ENCODE measurements at regions not wholly inside any gene's neighbourhood (a gene's known extent, or its start where the extent isn't known, plus 50 kb on each side); places are given as distances from the start of the nearest gene placed in this dataset.
"Not testable (repeated sequence)": the region's sequence is repeated elsewhere in the genome, so short reads cannot be mapped to it uniquely, and the experiment has no call there.

DNA sequence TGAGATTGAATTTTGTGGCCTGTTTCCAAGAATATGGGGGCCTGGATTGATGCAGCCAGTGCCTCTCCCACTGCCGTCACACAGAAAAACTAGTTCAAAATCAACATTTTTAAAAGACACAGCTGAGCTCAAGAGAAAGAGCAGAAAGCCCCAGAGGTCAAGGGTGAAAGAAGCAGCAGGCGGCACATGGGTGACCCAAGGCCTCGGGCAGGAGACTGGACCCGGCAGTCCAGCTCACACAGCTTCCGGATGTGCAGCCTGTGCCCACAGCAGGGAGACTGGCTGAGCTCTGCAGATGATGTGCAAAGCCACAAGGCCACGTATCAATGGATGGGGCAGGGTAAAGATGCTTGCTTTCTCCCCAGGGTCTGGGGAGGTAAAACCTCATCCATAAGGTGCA, 50.4 kb upstream of the RNF32 start:
- DNase-seq = no peak

- no peak for DNase-seq
These were observed 50.8 kb upstream of the RNF32 start for GRCh38 chr7:156589808-156590207.

- DNase-seq = no peak
These were observed 54.6 kb upstream of the RNF32 start for GRCh38 chr7:156585926-156586325.

DNA sequence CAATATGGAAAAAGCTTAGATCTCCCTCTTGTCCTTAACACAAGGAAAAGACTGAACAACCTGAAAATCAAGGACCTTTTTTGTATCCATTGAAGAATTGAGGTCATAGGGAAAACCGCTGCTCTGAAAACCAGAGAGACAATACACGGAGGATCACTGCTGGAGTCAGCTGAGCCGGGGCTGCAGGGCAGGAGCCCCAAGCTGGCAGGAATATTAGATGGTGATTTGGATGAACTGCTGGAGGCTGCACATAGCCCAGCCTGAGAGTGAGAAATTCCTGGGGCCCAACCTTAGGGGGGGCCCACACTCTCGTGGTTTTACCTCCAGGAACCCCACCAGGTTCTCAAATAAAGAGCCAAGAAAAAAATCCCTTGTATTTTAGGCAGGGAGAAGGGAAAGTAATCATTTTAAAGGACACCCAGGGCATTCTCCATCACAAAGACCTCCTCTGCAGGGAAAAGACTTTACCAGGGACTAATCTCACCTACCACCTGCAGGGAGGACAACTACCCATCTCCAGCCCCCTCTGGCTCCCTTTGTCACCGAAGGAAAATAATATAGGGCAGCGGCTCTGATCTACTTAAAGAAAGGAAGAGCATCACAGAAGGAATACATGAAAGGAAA, 55.4 kb upstream of the RNF32 start:
- no peak for DNase-seq

- no peak for DNase-seq
These were observed 57.9 kb upstream of the RNF32 start for GRCh38 chr7:156582591-156583123.

DNA sequence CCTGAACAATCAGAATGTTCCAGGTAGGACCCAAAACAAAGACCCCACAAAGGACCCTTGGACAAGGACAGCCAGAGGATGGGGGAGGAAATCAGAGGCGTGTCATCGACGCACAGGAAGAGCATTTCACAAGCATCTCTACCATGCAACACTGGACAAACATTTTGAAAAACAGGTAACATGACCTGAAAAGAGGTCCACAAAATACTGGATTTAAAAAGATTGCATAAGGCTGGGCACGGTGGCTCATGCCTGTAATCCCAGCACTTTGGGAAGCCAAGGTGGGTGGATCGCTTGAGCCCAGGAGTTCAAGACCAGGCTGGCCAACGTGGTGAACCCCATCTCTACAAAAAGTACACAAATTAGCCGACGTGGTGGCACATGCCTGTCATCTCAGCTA, 60.5 kb upstream of the RNF32 start:
- DNase-seq = no peak

DNA sequence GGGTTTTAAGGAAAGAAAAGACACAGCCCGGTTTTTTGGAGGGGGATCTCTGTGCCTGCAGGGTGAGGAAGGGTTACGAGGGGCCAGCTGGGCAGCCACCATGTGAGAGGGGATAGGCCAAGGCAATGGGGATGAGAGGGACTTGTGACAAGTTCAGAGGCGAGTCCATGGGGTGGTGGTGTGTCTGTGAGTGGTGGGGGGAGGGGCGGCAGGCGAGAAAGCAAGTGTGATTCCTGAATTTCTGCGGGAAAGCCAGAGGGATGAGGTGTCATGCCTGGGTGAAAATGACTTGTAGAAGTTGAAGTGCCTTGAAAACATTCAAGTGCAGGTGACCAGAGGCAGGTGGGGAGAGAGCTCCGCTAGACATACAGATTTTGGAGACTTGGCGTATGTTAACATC, 61.0 kb upstream of the RNF32 start:
- DNase-seq = no peak

DNA sequence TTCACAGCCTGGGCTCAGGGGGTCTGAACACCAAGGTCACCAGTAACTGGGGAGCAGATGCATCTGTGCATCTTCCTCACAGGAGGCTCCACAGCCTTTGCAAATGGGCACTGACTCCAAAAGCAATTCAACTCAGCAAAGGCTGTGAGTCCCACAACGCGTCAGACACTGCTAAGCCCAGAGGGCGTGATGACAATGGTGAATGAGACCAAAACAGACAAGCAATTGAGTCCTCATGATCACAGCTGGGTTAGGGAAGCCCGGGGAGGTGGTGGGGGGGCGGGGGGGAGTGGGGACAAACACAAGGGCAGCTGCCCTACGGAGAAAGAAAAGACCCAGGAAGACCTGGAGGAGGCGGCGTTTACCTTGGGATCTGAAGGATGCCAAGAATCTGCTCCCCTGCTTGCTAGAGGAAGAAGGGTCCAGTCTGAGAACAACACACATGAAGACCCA, 61.6 kb upstream of the RNF32 start:
- DNase-seq = no peak

DNA sequence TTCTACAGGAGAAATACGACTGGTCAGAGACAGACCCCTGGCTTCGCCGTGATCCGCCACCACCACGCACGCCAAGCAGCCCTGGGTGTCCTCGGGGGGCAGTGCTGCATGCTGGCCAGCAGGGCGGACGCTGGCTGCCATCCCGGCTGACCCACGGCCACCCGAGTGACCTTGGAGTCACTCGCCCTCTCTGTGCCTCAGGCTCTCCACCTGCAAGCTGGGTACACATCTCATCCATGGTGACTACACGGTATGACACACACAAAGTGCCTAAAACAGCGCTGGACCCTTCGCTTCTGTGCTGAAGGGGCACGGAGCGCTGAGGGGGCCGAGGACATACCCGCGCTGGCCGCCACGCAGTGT, 62.0 kb upstream of the RNF32 start:
- no peak for DNase-seq

GRCh38 chr7:156577645-156578577, 62.7 kb upstream of the RNF32 start:
- no peak for DNase-seq

GRCh38 chr7:156576216-156577058, 64.1 kb upstream of the RNF32 start:
- no peak for DNase-seq

GRCh38 chr7:156568258-156568657, 72.3 kb upstream of the RNF32 start:
- DNase-seq = no peak

- DNase-seq = no peak
These were observed 73.6 kb upstream of the RNF32 start for GRCh38 chr7:156566812-156567549.

DNA sequence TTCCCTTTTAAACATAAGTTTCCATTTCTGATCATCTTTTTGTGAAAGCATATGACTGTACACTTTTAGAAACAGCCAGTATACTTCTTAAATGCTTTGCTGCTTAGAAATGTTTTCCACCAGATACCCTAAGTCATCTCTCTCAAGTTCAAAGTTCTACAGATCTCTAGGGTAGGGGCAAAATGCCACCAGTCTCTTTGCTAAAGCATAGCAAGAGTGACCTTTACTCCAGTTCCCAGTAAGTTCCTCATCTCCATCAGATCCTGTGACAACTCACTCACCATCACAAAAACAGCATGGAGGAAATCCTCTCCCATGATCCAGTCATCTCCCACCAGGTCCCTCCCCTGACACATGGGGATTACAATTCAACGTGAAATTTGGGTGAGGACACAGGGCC, 75.6 kb upstream of the RNF32 start:
- not testable (repeated sequence) for DNase-seq

GRCh38 chr7:156560696-156561095, 79.9 kb upstream of the RNF32 start:
- DNase-seq = no peak

DNA sequence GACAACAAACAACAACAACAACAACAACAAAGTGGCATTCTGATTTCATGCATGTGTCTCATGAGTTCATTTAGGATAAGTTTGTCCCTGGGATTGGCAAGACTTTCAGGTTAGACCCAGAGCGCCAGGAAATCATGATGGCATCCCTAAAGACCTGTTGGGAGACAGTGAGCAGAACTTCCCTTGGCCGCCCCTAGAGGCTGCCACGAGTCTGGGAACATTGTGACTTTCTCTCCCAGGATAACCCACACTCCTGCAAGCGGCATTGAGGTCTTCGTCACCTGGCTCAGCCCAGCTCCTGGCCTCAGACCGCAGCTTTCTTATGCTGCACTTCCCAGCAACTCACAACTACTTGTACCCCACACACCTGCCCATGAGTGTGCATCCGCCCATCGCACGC, 80.5 kb upstream of the RNF32 start:
- no peak for DNase-seq

DNA sequence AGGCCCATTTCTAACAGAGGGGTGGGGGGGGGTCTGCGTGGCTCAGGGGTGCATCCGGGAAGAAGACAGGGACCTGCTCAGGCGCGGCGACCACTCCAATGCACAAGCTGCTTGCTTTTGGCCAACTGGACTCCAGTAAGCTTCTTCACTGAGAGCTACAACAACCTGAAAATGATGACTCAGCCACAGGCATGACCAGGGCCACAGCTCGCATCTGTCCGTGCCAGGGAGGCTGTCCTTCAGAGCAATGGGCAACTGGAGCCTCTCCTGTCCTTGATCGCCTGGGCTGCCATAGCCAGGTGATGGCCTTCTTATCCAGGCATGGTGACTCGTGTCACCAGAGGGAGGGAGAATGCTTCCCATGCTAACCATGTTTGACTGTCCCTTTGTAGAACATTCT, 81.6 kb upstream of the RNF32 start:
- no peak for DNase-seq

GRCh38 chr7:156558198-156558597, 82.4 kb upstream of the RNF32 start:
- no peak for DNase-seq

DNA sequence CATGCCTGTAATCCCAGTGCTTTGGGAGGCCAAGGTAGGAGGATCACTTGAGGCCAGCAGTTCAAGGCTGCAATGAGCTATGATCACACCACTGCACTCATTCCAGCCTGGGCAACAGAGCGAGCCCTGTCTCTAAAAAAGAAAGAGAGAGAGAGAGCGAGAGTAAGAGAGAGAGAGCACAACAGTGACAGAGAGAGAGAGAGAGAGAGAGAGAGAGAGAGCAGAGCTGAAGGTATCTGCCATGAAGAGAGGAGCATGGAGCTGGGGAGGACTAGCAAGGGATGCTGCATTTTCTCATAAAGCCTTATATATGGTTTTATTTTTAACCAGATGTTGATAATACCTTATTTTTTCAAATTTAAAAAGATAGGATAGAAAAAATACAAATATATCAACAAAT, 84.5 kb upstream of the RNF32 start:
- DNase-seq = no peak

DNA sequence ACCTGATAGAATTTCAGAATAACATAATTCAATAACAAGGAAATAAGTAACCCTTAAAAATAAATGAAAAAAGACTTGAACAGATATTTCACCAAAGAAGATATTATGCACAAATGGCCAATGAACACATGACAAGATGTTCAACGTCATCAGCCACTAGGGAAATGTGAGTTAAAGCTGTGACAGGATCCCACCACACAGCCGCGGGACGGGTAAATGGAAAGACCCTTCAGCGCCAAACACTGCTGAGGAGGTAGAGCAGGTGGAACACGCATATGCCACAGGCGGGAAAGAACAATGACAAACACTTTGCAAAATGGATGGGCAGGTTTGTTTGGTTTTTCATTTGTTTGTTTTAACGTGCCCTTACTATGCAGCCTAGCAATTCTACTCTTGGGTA, 86.1 kb upstream of the RNF32 start:
- no peak for DNase-seq

DNA sequence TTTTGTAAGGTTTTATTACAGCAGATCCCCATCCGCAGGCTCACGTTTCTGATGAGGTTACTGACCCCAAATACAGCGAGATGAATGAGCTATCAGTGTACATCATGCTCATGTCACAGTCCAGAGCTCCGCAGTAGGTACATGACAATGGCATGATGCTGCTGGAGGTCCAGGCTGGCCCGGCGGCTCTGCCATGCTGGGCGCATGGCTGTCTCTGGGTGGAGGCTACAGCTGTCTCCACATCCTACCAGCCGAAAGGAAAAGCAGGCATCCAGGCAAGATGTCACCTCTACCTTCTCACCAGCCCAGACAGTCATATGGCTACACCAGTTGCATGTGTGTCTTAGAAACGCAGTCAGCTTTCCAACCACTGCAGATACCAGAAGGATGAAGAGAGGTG, 90.9 kb upstream of the RNF32 start:
- no peak for DNase-seq

GRCh38 chr7:156547884-156548561, 92.6 kb upstream of the RNF32 start:
- no peak for DNase-seq
